Upper lobe of left lung (tissue), 6 donors: ENCODE measurements at regions not wholly inside any gene's neighbourhood (a gene's known extent, or its start where the extent isn't known, plus 50 kb on each side); places are given as distances from the start of the nearest gene placed in this dataset.
A peak's percentile ranks its signal among the peaks of the same experiment; 100 is the strongest.
"Not testable (repeated sequence)": the region's sequence is repeated elsewhere in the genome, so short reads cannot be mapped to it uniquely, and the experiment has no call there.

Source experiments
- ATAC-seq, 2 donors: fragments of 200-7000 bp; cut with Tn5 transposase; one replicate each; pipeline ENCODE4 v1.9.1; 2022; ENCODE audit warnings: mild to moderate bottlenecking in 2 of 2, moderate library complexity in 2 of 2; ENCODE audit not compliant: low FRiP score in 2 of 2
- DNase-seq, 2 donors: peaks; one replicate each; pipeline ENCODE4 v3.0.0-alpha.2; 2019 to 2020
- H3K27ac ChIP-seq, 4 donors: fragments of 200-600 bp; sonication (generic); one replicate each; pipeline ENCODE4 v1.5.1; 2016 to 2019
- H3K27me3 ChIP-seq, 4 donors: fragments of 200-600 bp; sonication (generic); one replicate each; pipeline ENCODE4 v1.5.1; 2017 to 2019
- H3K36me3 ChIP-seq, 4 donors: fragments of 200-600 bp; sonication (generic); one replicate each; pipeline ENCODE4 v1.5.1; 2016 to 2019
- H3K4me1 ChIP-seq, 4 donors: fragments of 200-600 bp; sonication (generic); one replicate each; pipeline ENCODE4 v1.5.1; 2018 to 2019
- H3K4me3 ChIP-seq, 4 donors: fragments of 200-600 bp; sonication (generic); one replicate each; pipeline ENCODE4 v1.5.1; 2017 to 2019; ENCODE audit warnings: mild to moderate bottlenecking in 2 of 4, moderate library complexity in 1 of 4
- H3K9me3 ChIP-seq, 4 donors: fragments of 200-600 bp; sonication (generic); one replicate each; pipeline ENCODE4 v1.5.1; 2018 to 2019
- EP300 ChIP-seq, 4 donors: sonication (generic); formaldehyde crosslinking; IDR thresholded peaks; one replicate each; pipeline ENCODE4 v1.5.1; 2017; ENCODE audit warnings: antibody characterized with exemption in 4 of 4, control low read depth in 2 of 4
- POLR2A ChIP-seq, 4 donors: fragments of 450-650 bp; IDR thresholded peaks; one replicate each; pipeline ENCODE4 v1.5.1; 2016 to 2017; ENCODE audit warnings: antibody characterized with exemption in 4 of 4, mild to moderate bottlenecking in 2 of 4
- POLR2AphosphoS5 ChIP-seq, 2 donors: sonication (generic); formaldehyde crosslinking; IDR thresholded peaks; one replicate each; pipeline ENCODE4 v1.5.1; 2017; ENCODE audit warnings: antibody characterized with exemption in 2 of 2
- WGBS, 2 donors: methylation state at CpG; one replicate each; pipeline ENCODE4 v1.1.5; 2017 to 2018; 5-methylcytosine and 5-hydroxymethylcytosine counted together
- TF ChIP-seq, protein P1 (sequence below), 6 experiments: fragments of 450-650 bp in 4 of 6; fragments of 200-600 bp in 2 of 6; sonication (generic) in 2 of 6; IDR thresholded peaks; one replicate each; pipeline ENCODE4 v1.5.1; 2016 to 2019; ENCODE audit warnings: antibody characterized with exemption in 6 of 6
- donor health status: DM: no; HTN: no; CAD: no; lungs with moderate emphysema.
- donor health status: DM: no; HTN: yes; CAD: no; lungs with severe emphysema.

DNA sequence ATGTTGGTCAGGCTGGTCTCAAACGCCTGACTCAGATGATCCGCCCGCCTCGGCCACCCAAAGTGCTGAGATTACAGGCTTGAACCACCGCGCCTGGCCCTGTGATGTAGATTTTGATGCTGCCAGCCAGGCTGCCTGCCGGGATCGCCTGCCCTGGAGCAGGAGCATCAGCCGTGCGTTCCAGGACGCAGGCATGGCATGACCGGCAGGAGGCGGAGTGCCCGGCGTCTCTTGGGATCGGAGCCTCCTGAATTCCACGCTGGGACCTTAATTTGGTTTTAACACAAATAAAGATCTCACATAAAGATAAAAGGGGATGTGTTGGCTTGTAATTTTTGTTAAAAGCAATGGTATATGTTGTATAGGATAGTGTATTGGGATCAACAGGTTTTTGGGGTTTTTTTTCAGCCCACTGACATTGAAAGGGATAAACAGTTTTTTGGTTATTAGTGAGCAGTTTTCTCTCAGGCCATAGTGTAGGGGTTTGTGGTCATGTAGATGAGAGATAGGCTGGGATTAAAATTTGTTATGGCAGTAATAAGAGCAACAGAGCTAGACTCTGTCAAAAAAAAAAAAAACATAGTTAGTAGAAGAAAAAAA is 1406.4 kb downstream of the UQCRFS1 start:
- H3K27me3 ChIP-seq: no peaks in the 10 kb centered on the region
- 93% methylated on average over 17 of the region's 17 CpGs for WGBS, 2 donors
- no peak overlapping the region for H3K27ac ChIP-seq
- H3K36me3 ChIP-seq: peaks cover 0 to 12% (median 4%) of the 10 kb centered on the region in 4 donors
- TF ChIP-seq, protein P1, sequence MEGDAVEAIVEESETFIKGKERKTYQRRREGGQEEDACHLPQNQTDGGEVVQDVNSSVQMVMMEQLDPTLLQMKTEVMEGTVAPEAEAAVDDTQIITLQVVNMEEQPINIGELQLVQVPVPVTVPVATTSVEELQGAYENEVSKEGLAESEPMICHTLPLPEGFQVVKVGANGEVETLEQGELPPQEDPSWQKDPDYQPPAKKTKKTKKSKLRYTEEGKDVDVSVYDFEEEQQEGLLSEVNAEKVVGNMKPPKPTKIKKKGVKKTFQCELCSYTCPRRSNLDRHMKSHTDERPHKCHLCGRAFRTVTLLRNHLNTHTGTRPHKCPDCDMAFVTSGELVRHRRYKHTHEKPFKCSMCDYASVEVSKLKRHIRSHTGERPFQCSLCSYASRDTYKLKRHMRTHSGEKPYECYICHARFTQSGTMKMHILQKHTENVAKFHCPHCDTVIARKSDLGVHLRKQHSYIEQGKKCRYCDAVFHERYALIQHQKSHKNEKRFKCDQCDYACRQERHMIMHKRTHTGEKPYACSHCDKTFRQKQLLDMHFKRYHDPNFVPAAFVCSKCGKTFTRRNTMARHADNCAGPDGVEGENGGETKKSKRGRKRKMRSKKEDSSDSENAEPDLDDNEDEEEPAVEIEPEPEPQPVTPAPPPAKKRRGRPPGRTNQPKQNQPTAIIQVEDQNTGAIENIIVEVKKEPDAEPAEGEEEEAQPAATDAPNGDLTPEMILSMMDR (IDR thresholded peaks at IDR 0.05): no peak
- TF ChIP-seq POLR2A (IDR thresholded peaks at IDR 0.05) (no peak), POLR2AphosphoS5 (IDR thresholded peaks at IDR 0.05) (no peak), EP300 (IDR thresholded peaks at IDR 0.05) (no peak)
- ATAC-seq (no peak), DNase-seq (peak in 1 of 2 donors; percentile 51)
- H3K4me1 ChIP-seq: no peaks in the 10 kb centered on the region
- no peak overlapping the region for H3K4me3 ChIP-seq
- no peaks in the 10 kb centered on the region for H3K9me3 ChIP-seq

DNA sequence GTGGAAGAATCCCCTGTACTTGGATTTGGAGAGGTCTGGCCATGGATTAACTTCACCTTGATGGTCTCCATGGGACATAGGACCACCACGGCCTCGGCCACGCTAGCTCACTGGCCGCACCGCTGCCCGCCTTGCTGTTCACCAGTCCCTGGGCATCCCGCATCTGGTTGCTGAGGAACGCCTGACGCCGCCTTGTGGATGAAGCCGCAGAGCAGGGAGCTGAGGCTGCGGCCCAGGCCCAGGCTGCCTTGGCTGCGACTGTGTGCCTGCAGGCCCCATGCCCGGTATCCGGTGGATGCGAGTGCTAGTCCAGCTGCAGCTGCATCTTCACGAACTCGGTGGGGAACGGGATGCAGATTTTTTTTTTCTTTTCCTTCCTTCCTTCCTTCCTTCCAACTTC is 1407.1 kb downstream of the UQCRFS1 start:
- no peak overlapping the region for H3K4me3 ChIP-seq
- WGBS, 2 donors: 90 to 95% methylated on average over 10 to 18 of the region's 19 CpGs
- no peaks in the 10 kb centered on the region for H3K4me1 ChIP-seq
- no peaks in the 10 kb centered on the region for H3K9me3 ChIP-seq
- H3K36me3 ChIP-seq: peaks cover 0 to 12% (median 4%) of the 10 kb centered on the region in 4 donors
- DNase-seq (peak in 1 of 2 donors; percentile 74), ATAC-seq (no peak)
- TF ChIP-seq EP300 (IDR thresholded peaks at IDR 0.05) (no peak), POLR2A (IDR thresholded peaks at IDR 0.05) (no peak), POLR2AphosphoS5 (IDR thresholded peaks at IDR 0.05) (no peak)
- TF ChIP-seq, protein P1 (IDR thresholded peaks at IDR 0.05): no peak
- H3K27ac ChIP-seq: no peak overlapping the region
- H3K27me3 ChIP-seq: no peaks in the 10 kb centered on the region

DNA sequence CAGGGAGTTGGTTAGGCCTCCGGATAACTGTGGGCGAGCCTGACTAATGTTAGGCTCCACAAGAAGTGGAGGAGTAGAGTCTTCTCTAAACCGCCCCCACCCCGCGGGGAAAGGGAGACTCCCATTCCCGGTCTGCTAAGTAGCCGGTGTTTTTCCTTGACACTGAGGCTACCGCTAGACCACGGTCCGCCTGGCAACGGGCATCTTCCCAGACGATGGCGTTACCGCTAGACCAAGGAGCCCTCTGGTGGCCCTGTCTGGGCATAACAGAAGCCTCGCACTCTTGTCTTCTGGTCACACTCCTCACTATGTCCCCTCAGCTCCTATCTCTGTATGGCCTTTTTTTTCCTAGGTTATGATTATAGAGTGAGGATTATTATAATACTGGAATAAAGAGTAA is 1410.7 kb downstream of the UQCRFS1 start:
- not testable (repeated sequence) for H3K27me3 ChIP-seq, H3K27ac ChIP-seq, H3K4me1 ChIP-seq, ATAC-seq, H3K9me3 ChIP-seq, H3K4me3 ChIP-seq
- TF ChIP-seq, protein P1 (IDR thresholded peaks at IDR 0.05): peak in 1 of 6 experiments; percentile 23
- H3K36me3 ChIP-seq: peaks cover 0 to 12% (median 10%) of the 10 kb centered on the region in 4 donors
- WGBS, 2 donors: 68 to 74% methylated on average over 15 of the region's 15 CpGs
- DNase-seq: peak in 1 of 2 donors; percentile 38

DNA sequence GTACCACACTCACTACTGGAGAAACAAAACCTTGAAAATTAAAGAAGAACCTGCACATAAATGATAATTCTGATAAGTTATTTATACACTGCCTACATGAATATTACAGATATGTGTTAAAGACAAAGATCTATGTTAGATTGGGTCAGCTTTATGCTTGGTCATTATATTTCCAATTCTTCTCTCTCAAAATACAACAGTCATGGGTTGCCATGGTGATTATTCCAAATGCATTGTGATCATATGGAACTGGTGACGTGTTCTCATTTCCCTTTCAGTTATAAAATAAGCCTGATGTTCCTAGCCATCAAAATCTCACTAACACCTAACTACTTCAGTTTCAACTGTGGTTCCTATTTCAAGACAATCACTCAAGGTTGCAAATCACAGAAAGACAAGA is 1416.4 kb downstream of the UQCRFS1 start:
- peaks cover 20 to 31% (median 23%) of the 10 kb centered on the region in 4 donors for H3K4me1 ChIP-seq
- no peaks in the 10 kb centered on the region for H3K9me3 ChIP-seq
- 90 to 96% methylated on average over 1 of the region's 1 CpG for WGBS, 2 donors
- ATAC-seq: no peak
- H3K4me3 ChIP-seq: no peak overlapping the region
- no peak overlapping the region for H3K27ac ChIP-seq
- no peaks in the 10 kb centered on the region for H3K27me3 ChIP-seq
- no peak for DNase-seq
- H3K36me3 ChIP-seq: peaks cover 0 to 6% (median 2%) of the 10 kb centered on the region in 4 donors
- no peak for TF ChIP-seq POLR2A (IDR thresholded peaks at IDR 0.05)
- TF ChIP-seq POLR2AphosphoS5 (IDR thresholded peaks at IDR 0.05): no peak
- TF ChIP-seq, protein P1 (IDR thresholded peaks at IDR 0.05): no peak
- no peak for TF ChIP-seq EP300 (IDR thresholded peaks at IDR 0.05)

DNA sequence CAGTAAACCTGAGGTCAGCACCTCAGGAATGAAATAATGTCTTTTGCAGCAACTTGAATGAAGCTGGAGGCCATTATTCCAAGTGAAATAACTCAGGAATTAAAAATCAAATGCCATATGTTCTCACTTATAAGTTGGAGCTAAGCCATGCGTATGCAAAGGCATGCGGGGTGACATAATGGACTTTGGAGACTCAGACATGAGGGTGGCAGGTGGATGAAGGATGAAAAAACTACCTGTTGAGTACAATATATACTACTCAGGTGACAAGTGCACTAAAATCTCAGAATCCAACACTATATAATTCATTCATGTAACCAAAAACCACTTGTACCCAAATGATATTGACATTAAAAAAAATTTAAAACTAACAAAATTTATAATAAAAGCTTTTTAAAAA is 1416.9 kb downstream of the UQCRFS1 start:
- DNase-seq: no peak
- 49 to 50% methylated on average over 2 of the region's 2 CpGs for WGBS, 2 donors

More for the DNA sequence above, 1416.9 kb downstream of the UQCRFS1 start:
- TF ChIP-seq POLR2AphosphoS5 (IDR thresholded peaks at IDR 0.05) (no peak), EP300 (IDR thresholded peaks at IDR 0.05) (no peak), POLR2A (IDR thresholded peaks at IDR 0.05) (no peak)
- TF ChIP-seq, protein P1 (IDR thresholded peaks at IDR 0.05): no peak
- Histone ChIP-seq H3K36me3 (peaks cover 0 to 6% (median 2%) of the 10 kb centered on the region in 4 donors), H3K4me1 (peaks cover 23 to 32% (median 25%) of the 10 kb centered on the region in 4 donors), H3K4me3 (no peak overlapping the region), H3K9me3 (no peaks in the 10 kb centered on the region), H3K27me3 (no peaks in the 10 kb centered on the region), H3K27ac (no peak overlapping the region)
- no peak for ATAC-seq
